PC-3 (cell line): ENCODE measurements at regions not wholly inside any gene's neighbourhood (a gene's known extent, or its start where the extent isn't known, plus 50 kb on each side); places are given as distances from the start of the nearest gene placed in this dataset.

Source experiments
- ATAC-seq: fragments of 200-7000 bp; cut with Tn5 transposase; 2 replicates; pipeline ENCODE4 v1.9.1; 2020; ENCODE audit warnings: mild to moderate bottlenecking, moderate library complexity
- BruUV-seq: library from RNA; stranded (reverse); fragments of 400-500 nt; replicated peaks from 2 replicates; lab custom pipeline; 2021; lab: Mats Ljungman, UMichigan
- CTCF ChIA-PET: fragments of 300-600 bp; sonication (Branson Sonifier 250); formaldehyde crosslinking; loops from one replicate; lab custom pipeline; 2022; ENCODE audit warnings: antibody characterized with exemption; lab: Charles Lee
- POLR2A ChIA-PET: fragments of 300-600 bp; sonication (Branson Sonifier 250); formaldehyde crosslinking; loops from one replicate; lab custom pipeline; 2022; ENCODE audit warnings: antibody characterized with exemption; ENCODE audit not compliant: unreplicated experiment; lab: Charles Lee
- DNase-seq: peaks from one replicate; pipeline ENCODE4 v3.0.0-alpha.2; 2015
- H2AFZ ChIP-seq: fragments of 300-600 bp; sonication (generic); 2 replicates; pipeline ENCODE4 v1.6.0; 2016; ENCODE audit warnings: antibody characterized with exemption, low read length
- H3F3A ChIP-seq: fragments of 300-600 bp; sonication (generic); one replicate; pipeline ENCODE4 v1.6.0; 2017; ENCODE audit warnings: antibody characterized with exemption, low read length, control low read depth, mild to moderate bottlenecking; ENCODE audit not compliant: unreplicated experiment
- H3K27ac ChIP-seq: fragments of 300-600 bp; sonication (generic); 2 replicates; pipeline ENCODE4 v1.5.1; 2016; ENCODE audit warnings: mild to moderate bottlenecking, low read length
- H3K27me3 ChIP-seq: fragments of 300-600 bp; sonication (generic); 2 replicates; pipeline ENCODE4 v1.6.1; 2016; ENCODE audit warnings: low read length, mixed read lengths
- H3K36me3 ChIP-seq: fragments of 300-600 bp; sonication (generic); 2 replicates; pipeline ENCODE4 v1.6.1; 2016; ENCODE audit warnings: low read depth, mixed run types, low read length, mixed read lengths
- H3K4me1 ChIP-seq: fragments of 300-600 bp; sonication (generic); 2 replicates; pipeline ENCODE4 v1.5.1; 2016; ENCODE audit warnings: low read length; ENCODE audit not compliant: insufficient read depth
- H3K4me2 ChIP-seq: fragments of 300-600 bp; sonication (generic); 2 replicates; pipeline ENCODE4 v1.6.0; 2016; ENCODE audit warnings: low read length
- H3K4me3 ChIP-seq: fragments of 300-600 bp; sonication (generic); 2 replicates; pipeline ENCODE4 v1.5.1; 2016; ENCODE audit warnings: mild to moderate bottlenecking, low read length, mixed read lengths
- H3K79me2 ChIP-seq: fragments of 300-600 bp; sonication (generic); 2 replicates; pipeline ENCODE4 v1.6.1; 2017; ENCODE audit warnings: low read length, mixed read lengths
- H3K9ac ChIP-seq: fragments of 300-600 bp; sonication (generic); 2 replicates; pipeline ENCODE4 v1.6.0; 2016; ENCODE audit warnings: mild to moderate bottlenecking, low read length
- H3K9me2 ChIP-seq: fragments of 300-600 bp; sonication (generic); replicated peaks from 2 replicates; pipeline ENCODE4 v1.6.1; 2016; ENCODE audit warnings: mixed run types, low read length, mixed read lengths
- H3K9me3 ChIP-seq: fragments of 300-600 bp; sonication (generic); 2 replicates; pipeline ENCODE4 v1.6.1; 2016; ENCODE audit warnings: low read length, mixed read lengths
- H4K20me1 ChIP-seq: fragments of 300-600 bp; sonication (generic); 2 replicates; pipeline ENCODE4 v1.6.1; 2016; ENCODE audit warnings: low read length, mixed read lengths
- EZH2 ChIP-seq: fragments of 300-600 bp; sonication (generic); IDR thresholded peaks from one replicate; pipeline ENCODE4 v1.6.1; 2017; ENCODE audit warnings: antibody characterized with exemption, mild to moderate bottlenecking, low read length; ENCODE audit not compliant: unreplicated experiment
- EZH2phosphoT487 ChIP-seq: fragments of 300-600 bp; sonication (generic); IDR thresholded peaks from 2 replicates; pipeline ENCODE4 v1.6.1; 2018; ENCODE audit warnings: mild to moderate bottlenecking, antibody characterized with exemption, low read length, borderline replicate concordance
- intact Hi-C: fragments of 100-400 bp; cut with micrococcal nuclease; formaldehyde crosslinking; loops from 2 replicates; pipeline ENCODE4 v1.9.0; 2023
- TF ChIP-seq, protein P1 (sequence below): fragments of 300-600 bp; sonication (generic); conservative IDR thresholded peaks from 2 replicates; pipeline ENCODE4 v1.5.1; 2017; ENCODE audit warnings: antibody characterized with exemption, low read depth, mild to moderate bottlenecking, low read length

DNA sequence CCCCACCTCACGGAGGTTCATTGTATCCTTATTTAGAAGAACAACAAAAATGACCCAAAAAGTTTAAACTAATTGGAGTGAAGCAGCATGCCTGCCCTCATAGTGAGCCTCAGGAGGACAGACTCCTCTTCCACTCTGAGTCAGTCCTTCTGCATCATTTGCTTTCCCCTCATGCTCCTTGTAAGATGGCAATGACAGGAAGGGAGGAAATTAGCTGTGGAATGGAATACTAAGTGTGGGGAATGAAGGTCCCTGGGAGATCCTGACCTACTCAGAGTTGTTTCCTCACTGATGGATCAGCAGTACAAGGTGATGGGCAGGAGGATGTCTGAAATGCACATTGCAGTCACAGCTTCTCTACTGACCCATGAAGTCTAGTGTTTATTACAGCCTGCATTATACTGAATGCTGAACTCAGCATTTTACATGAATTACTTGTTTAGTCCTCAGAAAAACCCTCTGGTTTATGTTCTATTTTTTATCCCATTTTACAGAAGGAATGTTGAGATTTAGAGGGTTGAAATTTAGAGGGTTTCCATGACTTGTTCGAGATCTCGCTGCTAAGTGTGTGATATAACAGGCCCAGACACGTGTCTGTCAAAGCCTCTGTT, 212.0 kb upstream of the PCSK2 start:
- Histone ChIP-seq H2AFZ (no peak overlapping the region), H3K36me3 (no peaks in the 10 kb centered on the region), H3K9ac (no peak overlapping the region), H3K27ac (no peak overlapping the region), H3K9me3 (no peaks in the 10 kb centered on the region), H4K20me1 (no peaks in the 10 kb centered on the region), H3K27me3 (peaks cover 38% of the 10 kb centered on the region), H3K4me3 (no peak overlapping the region), H3K4me2 (no peak overlapping the region), H3K79me2 (no peaks in the 10 kb centered on the region), H3F3A (no peaks in the 10 kb centered on the region), H3K9me2 (no peaks in the 10 kb centered on the region), H3K4me1 (no peaks in the 10 kb centered on the region)
- DNase-seq (no peak), ATAC-seq (no peak)
- BruUV-seq: no TSS peak
- ChIA-PET POLR2A (no interaction called here), CTCF (no interaction called here)
- TF ChIP-seq, protein P1, sequence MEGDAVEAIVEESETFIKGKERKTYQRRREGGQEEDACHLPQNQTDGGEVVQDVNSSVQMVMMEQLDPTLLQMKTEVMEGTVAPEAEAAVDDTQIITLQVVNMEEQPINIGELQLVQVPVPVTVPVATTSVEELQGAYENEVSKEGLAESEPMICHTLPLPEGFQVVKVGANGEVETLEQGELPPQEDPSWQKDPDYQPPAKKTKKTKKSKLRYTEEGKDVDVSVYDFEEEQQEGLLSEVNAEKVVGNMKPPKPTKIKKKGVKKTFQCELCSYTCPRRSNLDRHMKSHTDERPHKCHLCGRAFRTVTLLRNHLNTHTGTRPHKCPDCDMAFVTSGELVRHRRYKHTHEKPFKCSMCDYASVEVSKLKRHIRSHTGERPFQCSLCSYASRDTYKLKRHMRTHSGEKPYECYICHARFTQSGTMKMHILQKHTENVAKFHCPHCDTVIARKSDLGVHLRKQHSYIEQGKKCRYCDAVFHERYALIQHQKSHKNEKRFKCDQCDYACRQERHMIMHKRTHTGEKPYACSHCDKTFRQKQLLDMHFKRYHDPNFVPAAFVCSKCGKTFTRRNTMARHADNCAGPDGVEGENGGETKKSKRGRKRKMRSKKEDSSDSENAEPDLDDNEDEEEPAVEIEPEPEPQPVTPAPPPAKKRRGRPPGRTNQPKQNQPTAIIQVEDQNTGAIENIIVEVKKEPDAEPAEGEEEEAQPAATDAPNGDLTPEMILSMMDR: no peak
- no peak for TF ChIP-seq EZH2phosphoT487
- no peak for TF ChIP-seq EZH2
- intact Hi-C loops: no loop called here

DNA sequence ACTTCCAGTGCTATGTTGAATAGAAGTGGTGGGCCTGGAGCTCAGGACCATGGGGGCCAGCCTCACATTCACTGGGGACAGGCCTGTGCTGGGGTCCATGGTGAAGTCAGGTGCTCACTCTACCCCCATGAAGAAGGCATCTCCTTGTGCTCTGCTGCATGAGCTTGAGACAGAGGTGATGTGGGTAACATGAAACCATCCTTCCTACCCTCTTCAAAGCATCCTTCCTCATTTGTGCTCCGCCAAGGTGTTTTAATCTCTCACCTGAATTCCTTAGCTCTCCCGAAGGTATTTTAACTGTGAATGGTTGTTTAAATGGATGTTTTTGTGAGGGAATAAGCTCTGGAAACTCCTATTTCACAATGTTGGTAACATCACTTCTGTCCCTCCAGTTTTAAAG, 209.6 kb upstream of the PCSK2 start:
- POLR2A ChIA-PET: no interaction called here
- Histone ChIP-seq H3K27me3 (peaks cover 24% of the 10 kb centered on the region; the same call in 1 of the 2 replicates), H4K20me1 (no peaks in the 10 kb centered on the region), H3K9me2 (no peaks in the 10 kb centered on the region), H3K36me3 (no peaks in the 10 kb centered on the region), H3K27ac (no peak overlapping the region), H3K9me3 (no peaks in the 10 kb centered on the region), H3K4me3 (no peak overlapping the region), H3F3A (no peaks in the 10 kb centered on the region), H3K9ac (no peak overlapping the region), H3K4me1 (no peaks in the 10 kb centered on the region), H3K79me2 (no peaks in the 10 kb centered on the region), H3K4me2 (no peak overlapping the region), H2AFZ (no peak overlapping the region)
- BruUV-seq: no TSS peak
- CTCF ChIA-PET: no interaction called here
- ATAC-seq (no peak), DNase-seq (no peak)
- no peak for TF ChIP-seq EZH2
- no peak for TF ChIP-seq EZH2phosphoT487
- TF ChIP-seq, protein P1: no peak
- intact Hi-C loops: no loop called here

DNA sequence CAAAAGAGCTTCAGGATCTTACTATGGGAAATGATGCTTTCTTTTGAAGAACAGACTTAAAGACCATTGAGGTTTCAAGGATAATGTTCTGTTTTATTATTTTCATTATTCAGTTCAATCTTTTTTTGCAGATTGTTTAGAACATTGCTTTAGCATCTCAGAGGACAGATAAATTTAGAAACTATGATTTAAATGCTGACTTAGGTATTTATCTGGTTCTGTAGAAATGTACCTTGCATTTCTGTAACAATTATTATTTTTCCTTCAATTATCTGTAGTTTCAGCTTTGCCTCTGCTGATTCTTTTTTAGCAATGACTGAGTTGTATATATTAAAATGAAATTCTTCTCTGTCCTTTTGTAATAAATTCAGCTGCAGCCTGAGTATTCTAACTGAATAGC, 205.4 kb upstream of the PCSK2 start:
- H3K4me2 ChIP-seq: no peak overlapping the region
- no peak overlapping the region for H3K27ac ChIP-seq
- no peak for DNase-seq
- ChIA-PET POLR2A (no interaction called here), CTCF (no interaction called here)
- no peak for ATAC-seq
- intact Hi-C loops: no loop called here
- no peak overlapping the region for H2AFZ ChIP-seq
- no peak overlapping the region for H3K4me3 ChIP-seq
- no TSS peak for BruUV-seq
- H3K4me1 ChIP-seq: no peaks in the 10 kb centered on the region
- no peaks in the 10 kb centered on the region for H3K79me2 ChIP-seq
- H3K9me2 ChIP-seq: no peaks in the 10 kb centered on the region
- TF ChIP-seq, protein P1: no peak
- TF ChIP-seq EZH2: no peak
- no peak for TF ChIP-seq EZH2phosphoT487
- peaks cover 41% of the 10 kb centered on the region for H3K27me3 ChIP-seq
- no peaks in the 10 kb centered on the region for H4K20me1 ChIP-seq
- no peaks in the 10 kb centered on the region for H3K9me3 ChIP-seq
- no peaks in the 10 kb centered on the region for H3F3A ChIP-seq
- H3K36me3 ChIP-seq: no peaks in the 10 kb centered on the region
- H3K9ac ChIP-seq: no peak overlapping the region
